ENCODE measurements at regions not wholly inside any gene's neighbourhood (a gene's known extent, or its start where the extent isn't known, plus 50 kb on each side); places are given as distances from the start of the nearest gene placed in this dataset.
A peak's percentile ranks its signal among the peaks of the same experiment; 100 is the strongest.

GRCh38 chr20:57034001-57034400, 232.4 kb downstream of the BMP7 start:
- TF ChIP-seq, protein P1, sequence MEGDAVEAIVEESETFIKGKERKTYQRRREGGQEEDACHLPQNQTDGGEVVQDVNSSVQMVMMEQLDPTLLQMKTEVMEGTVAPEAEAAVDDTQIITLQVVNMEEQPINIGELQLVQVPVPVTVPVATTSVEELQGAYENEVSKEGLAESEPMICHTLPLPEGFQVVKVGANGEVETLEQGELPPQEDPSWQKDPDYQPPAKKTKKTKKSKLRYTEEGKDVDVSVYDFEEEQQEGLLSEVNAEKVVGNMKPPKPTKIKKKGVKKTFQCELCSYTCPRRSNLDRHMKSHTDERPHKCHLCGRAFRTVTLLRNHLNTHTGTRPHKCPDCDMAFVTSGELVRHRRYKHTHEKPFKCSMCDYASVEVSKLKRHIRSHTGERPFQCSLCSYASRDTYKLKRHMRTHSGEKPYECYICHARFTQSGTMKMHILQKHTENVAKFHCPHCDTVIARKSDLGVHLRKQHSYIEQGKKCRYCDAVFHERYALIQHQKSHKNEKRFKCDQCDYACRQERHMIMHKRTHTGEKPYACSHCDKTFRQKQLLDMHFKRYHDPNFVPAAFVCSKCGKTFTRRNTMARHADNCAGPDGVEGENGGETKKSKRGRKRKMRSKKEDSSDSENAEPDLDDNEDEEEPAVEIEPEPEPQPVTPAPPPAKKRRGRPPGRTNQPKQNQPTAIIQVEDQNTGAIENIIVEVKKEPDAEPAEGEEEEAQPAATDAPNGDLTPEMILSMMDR (IDR thresholded peaks at IDR 0.05; ENCODE audit: control insufficient read depth, insufficient read depth, low read depth, low read length, missing control alignments), result no peak
- DNase-seq (ENCODE audit: low read depth), result no peak
- H3K4me3 ChIP-seq (ENCODE audit: control insufficient read depth, low read depth, low read length), result no peak overlapping the region

- DNase-seq (ENCODE audit: low read depth), result no peak
- TF ChIP-seq, protein P1 (IDR thresholded peaks at IDR 0.05; ENCODE audit: control insufficient read depth, insufficient read depth, low read depth, low read length, missing control alignments), result no peak
- H3K4me3 ChIP-seq (ENCODE audit: control insufficient read depth, low read depth, low read length), result no peak overlapping the region
These were observed 228.8 kb downstream of the BMP7 start for GRCh38 chr20:57037689-57038088.

GRCh38 chr20:57038608-57039440, 227.6 kb downstream of the BMP7 start:
- TF ChIP-seq, protein P1 (IDR thresholded peaks at IDR 0.05; ENCODE audit: control insufficient read depth, insufficient read depth, low read depth, low read length, missing control alignments), result no peak
- no peak overlapping the region for H3K4me3 ChIP-seq (ENCODE audit: control insufficient read depth, low read depth, low read length)
- no peak for DNase-seq (ENCODE audit: low read depth)

DNA sequence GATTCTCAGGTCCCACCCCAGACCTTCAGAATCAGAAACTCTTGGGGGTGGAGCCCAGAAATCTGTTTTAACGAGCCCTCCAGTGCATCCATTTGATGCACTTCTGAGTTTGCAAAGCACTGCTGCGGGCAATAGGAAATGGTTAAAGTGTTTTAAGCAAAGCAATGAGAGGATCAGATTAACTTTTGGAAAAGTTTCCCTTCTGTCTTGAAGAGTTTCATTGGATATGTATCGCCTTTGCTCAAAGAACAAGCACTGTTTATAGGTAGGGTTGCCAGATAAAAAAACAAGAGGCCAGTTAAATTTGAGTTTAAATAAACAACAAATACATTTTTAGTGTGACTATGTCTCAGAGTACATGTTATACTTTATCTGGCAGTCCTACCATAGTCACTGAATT, 226.0 kb downstream of the BMP7 start:
- no peak overlapping the region for H3K4me3 ChIP-seq (ENCODE audit: control insufficient read depth, low read depth, low read length)
- no peak for DNase-seq (ENCODE audit: low read depth)
- TF ChIP-seq, protein P1 (IDR thresholded peaks at IDR 0.05; ENCODE audit: control insufficient read depth, insufficient read depth, low read depth, low read length, missing control alignments), result no peak

GRCh38 chr20:57040924-57041323, 225.5 kb downstream of the BMP7 start:
- no peak overlapping the region for H3K4me3 ChIP-seq (ENCODE audit: control insufficient read depth, low read depth, low read length)
- TF ChIP-seq, protein P1 (IDR thresholded peaks at IDR 0.05; ENCODE audit: control insufficient read depth, insufficient read depth, low read depth, low read length, missing control alignments), result no peak
- peak; percentile 44 for DNase-seq (ENCODE audit: low read depth)

GRCh38 chr20:57043091-57043490, 223.3 kb downstream of the BMP7 start:
- TF ChIP-seq, protein P1 (IDR thresholded peaks at IDR 0.05; ENCODE audit: control insufficient read depth, insufficient read depth, low read depth, low read length, missing control alignments), result no peak
- no peak overlapping the region for H3K4me3 ChIP-seq (ENCODE audit: control insufficient read depth, low read depth, low read length)
- no peak for DNase-seq (ENCODE audit: low read depth)

All from AG09309 (cell line).